ENCODE measurements at regions not wholly inside any gene's neighbourhood (a gene's known extent, or its start where the extent isn't known, plus 50 kb on each side); places are given as distances from the start of the nearest gene placed in this dataset.

DNA sequence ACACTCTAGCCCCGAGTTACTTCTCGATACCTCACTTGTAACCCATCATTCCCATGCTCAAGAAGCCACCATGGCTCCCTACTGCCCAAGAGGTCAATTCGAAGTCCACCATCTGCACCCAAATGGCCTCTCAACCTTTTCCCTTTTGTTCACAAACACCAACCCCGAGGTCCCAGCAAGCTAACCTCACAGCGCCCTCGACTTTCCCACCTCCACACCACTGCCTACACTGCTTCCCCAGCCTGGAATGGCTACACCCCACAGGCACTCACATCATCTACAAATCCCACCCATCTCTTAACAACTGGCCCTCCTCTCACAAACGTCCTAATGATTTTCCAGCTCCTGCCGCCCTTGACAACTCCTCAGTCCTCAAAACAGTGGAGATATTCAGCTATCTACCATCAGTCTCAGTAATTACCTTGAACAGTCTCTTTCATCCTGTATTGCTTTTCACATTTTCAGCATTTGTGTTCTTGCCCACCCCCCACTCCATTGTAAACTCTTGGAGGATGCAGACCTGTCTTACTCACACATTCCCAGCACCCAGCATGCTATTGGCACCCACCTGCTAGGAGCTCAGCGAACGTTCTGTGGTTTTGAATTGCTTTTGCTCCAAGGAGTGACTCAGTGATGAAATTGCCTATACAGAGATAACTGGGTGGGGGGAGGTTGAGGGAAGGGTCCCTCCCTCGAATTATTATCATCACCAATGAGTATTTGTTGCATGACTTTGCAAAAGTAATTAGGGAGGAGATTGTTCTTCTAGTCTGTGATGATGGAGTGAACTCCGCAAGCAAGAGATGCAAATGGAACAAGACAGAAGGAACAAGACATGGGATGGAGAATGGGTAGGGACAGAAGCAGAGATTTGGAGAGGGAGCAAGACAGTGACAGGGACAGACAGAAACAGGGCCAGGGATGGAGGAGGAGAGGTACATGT lies 106.8 kb downstream of the CYP26B1 start:
- TF ChIP-seq, protein P1, sequence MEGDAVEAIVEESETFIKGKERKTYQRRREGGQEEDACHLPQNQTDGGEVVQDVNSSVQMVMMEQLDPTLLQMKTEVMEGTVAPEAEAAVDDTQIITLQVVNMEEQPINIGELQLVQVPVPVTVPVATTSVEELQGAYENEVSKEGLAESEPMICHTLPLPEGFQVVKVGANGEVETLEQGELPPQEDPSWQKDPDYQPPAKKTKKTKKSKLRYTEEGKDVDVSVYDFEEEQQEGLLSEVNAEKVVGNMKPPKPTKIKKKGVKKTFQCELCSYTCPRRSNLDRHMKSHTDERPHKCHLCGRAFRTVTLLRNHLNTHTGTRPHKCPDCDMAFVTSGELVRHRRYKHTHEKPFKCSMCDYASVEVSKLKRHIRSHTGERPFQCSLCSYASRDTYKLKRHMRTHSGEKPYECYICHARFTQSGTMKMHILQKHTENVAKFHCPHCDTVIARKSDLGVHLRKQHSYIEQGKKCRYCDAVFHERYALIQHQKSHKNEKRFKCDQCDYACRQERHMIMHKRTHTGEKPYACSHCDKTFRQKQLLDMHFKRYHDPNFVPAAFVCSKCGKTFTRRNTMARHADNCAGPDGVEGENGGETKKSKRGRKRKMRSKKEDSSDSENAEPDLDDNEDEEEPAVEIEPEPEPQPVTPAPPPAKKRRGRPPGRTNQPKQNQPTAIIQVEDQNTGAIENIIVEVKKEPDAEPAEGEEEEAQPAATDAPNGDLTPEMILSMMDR (IDR thresholded peaks at IDR 0.05; ENCODE audit: poor library complexity): no peak
- TF ChIP-seq EZH2phosphoT487 (IDR thresholded peaks at IDR 0.05; ENCODE audit: low read depth, severe bottlenecking, unreplicated experiment): no peak
- TF ChIP-seq EZH2 (IDR thresholded peaks at IDR 0.05; ENCODE audit: borderline replicate concordance): no peak
- Histone ChIP-seq H3K27ac (no peak overlapping the region), H3K4me3 (no peak overlapping the region), H3K27me3 (no peaks in the 10 kb centered on the region), H3K9me3 (ENCODE audit: low read depth) (peaks cover 4% of the 10 kb centered on the region), H3K4me1 (ENCODE audit: insufficient read depth) (no peaks in the 10 kb centered on the region), H3K36me3 (replicated peaks; ENCODE audit: insufficient read depth, low read depth) (no peaks in the 10 kb centered on the region), H3K4me2 (no peak overlapping the region), H3K9me2 (replicated peaks; ENCODE audit: insufficient read depth) (no peaks in the 10 kb centered on the region), H4K20me1 (ENCODE audit: insufficient read depth, poor library complexity, severe bottlenecking) (no peaks in the 10 kb centered on the region), H3K79me2 (no peaks in the 10 kb centered on the region), H2AFZ (no peak overlapping the region)
- 81% methylated on average over 12 of the region's 12 CpGs for WGBS (ENCODE audit: low lambda C conversion rate, missing lambda C conversion rate)
- no peak for DNase-seq (ENCODE audit: low spot score)

DNA sequence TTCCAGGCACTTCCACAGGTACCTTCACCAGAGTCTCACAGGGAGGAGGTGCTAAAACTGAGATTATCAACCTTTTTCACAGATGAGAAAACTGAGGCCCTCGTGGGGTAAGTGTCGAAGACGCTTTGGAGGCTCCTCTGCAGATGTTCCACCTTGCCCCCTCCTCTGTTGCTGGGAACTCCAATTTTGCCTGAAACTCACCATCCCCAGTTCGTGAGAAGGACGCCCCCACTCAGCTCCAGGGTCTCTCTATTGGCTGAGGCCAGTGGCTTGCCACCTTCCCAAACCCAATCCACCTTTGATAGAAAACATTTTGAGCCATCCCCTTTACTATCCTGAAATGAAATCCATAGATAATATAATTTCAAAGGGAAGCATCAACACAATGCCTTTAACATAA lies 109.1 kb downstream of the CYP26B1 start:
- no peaks in the 10 kb centered on the region for H3K9me3 ChIP-seq (ENCODE audit: low read depth)
- no peak overlapping the region for H3K4me3 ChIP-seq
- H3K27me3 ChIP-seq: no peaks in the 10 kb centered on the region
- TF ChIP-seq EZH2phosphoT487 (IDR thresholded peaks at IDR 0.05; ENCODE audit: low read depth, severe bottlenecking, unreplicated experiment) (no peak), EZH2 (IDR thresholded peaks at IDR 0.05; ENCODE audit: borderline replicate concordance) (no peak)
- TF ChIP-seq, protein P1 (IDR thresholded peaks at IDR 0.05; ENCODE audit: poor library complexity): no peak
- no peak overlapping the region for H3K27ac ChIP-seq
- no peaks in the 10 kb centered on the region for H3K9me2 ChIP-seq (replicated peaks; ENCODE audit: insufficient read depth)
- H3K4me2 ChIP-seq: no peak overlapping the region
- H3K4me1 ChIP-seq (ENCODE audit: insufficient read depth): no peaks in the 10 kb centered on the region
- 85% methylated on average over 5 of the region's 5 CpGs for WGBS (ENCODE audit: low lambda C conversion rate, missing lambda C conversion rate)
- no peaks in the 10 kb centered on the region for H3K36me3 ChIP-seq (replicated peaks; ENCODE audit: insufficient read depth, low read depth)
- DNase-seq (ENCODE audit: low spot score): no peak
- H4K20me1 ChIP-seq (ENCODE audit: insufficient read depth, poor library complexity, severe bottlenecking): no peaks in the 10 kb centered on the region
- no peak overlapping the region for H2AFZ ChIP-seq
- no peaks in the 10 kb centered on the region for H3K79me2 ChIP-seq

DNA sequence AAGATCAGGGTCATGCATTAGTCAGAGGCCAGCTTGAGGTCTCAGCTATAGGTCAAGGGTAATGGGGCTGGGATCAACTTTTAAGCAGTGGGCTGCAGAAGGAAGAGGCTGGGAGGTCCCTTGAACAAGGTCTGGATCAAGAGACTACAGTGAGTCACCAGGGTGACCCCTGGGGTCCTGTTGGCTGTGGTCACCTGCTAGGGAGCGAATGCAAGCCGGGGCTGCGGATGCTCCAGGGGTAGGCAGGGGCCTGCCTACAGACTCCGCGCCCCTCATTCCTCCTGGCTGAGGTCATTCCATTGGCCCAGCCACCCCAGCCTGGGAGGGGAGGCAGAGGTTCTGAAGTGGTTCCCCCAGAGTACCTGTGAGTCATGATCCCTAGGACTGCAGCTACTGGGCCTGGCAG lies 110.4 kb downstream of the CYP26B1 start:
- H3K9me2 ChIP-seq (replicated peaks; ENCODE audit: insufficient read depth): no peaks in the 10 kb centered on the region
- no peaks in the 10 kb centered on the region for H3K9me3 ChIP-seq (ENCODE audit: low read depth)
- 79% methylated on average over 5 of the region's 5 CpGs for WGBS (ENCODE audit: low lambda C conversion rate, missing lambda C conversion rate)
- TF ChIP-seq EZH2phosphoT487 (IDR thresholded peaks at IDR 0.05; ENCODE audit: low read depth, severe bottlenecking, unreplicated experiment): no peak
- TF ChIP-seq, protein P1 (IDR thresholded peaks at IDR 0.05; ENCODE audit: poor library complexity): no peak
- TF ChIP-seq EZH2 (IDR thresholded peaks at IDR 0.05; ENCODE audit: borderline replicate concordance): no peak
- H2AFZ ChIP-seq: no peak overlapping the region
- H3K4me2 ChIP-seq: no peak overlapping the region
- no peak overlapping the region for H3K27ac ChIP-seq
- no peaks in the 10 kb centered on the region for H3K36me3 ChIP-seq (replicated peaks; ENCODE audit: insufficient read depth, low read depth)
- DNase-seq (ENCODE audit: low spot score): no peak
- H3K27me3 ChIP-seq: no peaks in the 10 kb centered on the region
- no peaks in the 10 kb centered on the region for H3K79me2 ChIP-seq
- no peaks in the 10 kb centered on the region for H3K4me1 ChIP-seq (ENCODE audit: insufficient read depth)
- H3K4me3 ChIP-seq: no peak overlapping the region
- H4K20me1 ChIP-seq (ENCODE audit: insufficient read depth, poor library complexity, severe bottlenecking): no peaks in the 10 kb centered on the region

All from hepatocyte (in vitro differentiated cells).